K562 (cell line): ENCODE measurements at regions not wholly inside any gene's neighbourhood (a gene's known extent, or its start where the extent isn't known, plus 50 kb on each side); places are given as distances from the start of the nearest gene placed in this dataset.

Source experiments
- ATAC-seq: fragments of 200-7000 bp; cut with Tn5 transposase; 3 replicates; pipeline ENCODE4 v1.9.1; 2020; ENCODE audit warnings: moderate library complexity
- BruUV-seq: library from RNA; stranded (reverse); fragments of 400-500 nt; replicated peaks from 2 replicates; lab custom pipeline; 2021; lab: Mats Ljungman, UMichigan
- CTCF ChIA-PET: fragments of 300-600 bp; formaldehyde crosslinking; extraction: SDS; loops from one replicate; lab custom pipeline; 2021; ENCODE audit warnings: low intra/inter-chr PET ratio; lab: Yijun Ruan, JAX
- POLR2A ChIA-PET: fragments of 300-600, 350-650 bp; sonication (Branson Sonifier 250); formaldehyde crosslinking; extraction: SDS; loops from one replicate; lab custom pipeline; 2021; ENCODE audit warnings: antibody characterized with exemption, inconsistent platforms; lab: Yijun Ruan, JAX
- DNase-seq, 4 experiments: peaks; one replicate each; pipeline versions ENCODE4 v3.0.0 to v3.0.0-alpha.2; 2011 to 2018; ENCODE audit warnings: low spot score in 3 of 4, mixed read lengths in 3 of 4; ENCODE audit errors: extremely low read depth in 1 of 4
- FAIRE-seq: peaks from 2 replicates; lab custom pipeline; 2011; peaks lifted over from hg19 to GRCh38; lab: Jason Lieb, UNC
- H2AFZ ChIP-seq: 2 replicates; pipeline ENCODE4 v1.6.0; 2011; ENCODE audit warnings: low read depth, low read length, control low read depth, inconsistent platforms
- H3K27ac ChIP-seq: fragments of 200-600 bp; 3 replicates; pipeline ENCODE4 v1.8.0; 2011; ENCODE audit warnings: low read depth, mild to moderate bottlenecking, control low read depth, inconsistent platforms, low read length, moderate library complexity, mixed read lengths; ENCODE audit errors: extremely low read depth
- H3K27me3 ChIP-seq, 2 experiments: fragments of 300-600 bp in 1 of 2; 2 replicates in 1 of 2; 3 replicates in 1 of 2; pipeline versions ENCODE4 v1.6.0 to v1.8.0; 2011; ENCODE audit warnings: inconsistent platforms in 2 of 2, low read length in 2 of 2, mild to moderate bottlenecking in 1 of 2, mixed read lengths in 1 of 2, moderate library complexity in 1 of 2; ENCODE audit not compliant: control insufficient read depth in 2 of 2, insufficient read depth in 2 of 2
- H3K36me3 ChIP-seq: fragments of 300-600 bp; 3 replicates; pipeline ENCODE4 v1.8.0; 2011; ENCODE audit warnings: mild to moderate bottlenecking, low read length, inconsistent platforms; ENCODE audit not compliant: control insufficient read depth, insufficient read depth
- H3K4me1 ChIP-seq, 2 experiments: fragments of 200-600 bp in 1 of 2; replicated peaks in 1 of 2; 2 replicates in 1 of 2; 3 replicates in 1 of 2; pipeline versions ENCODE4 v1.5.1 to v1.8.0; 2011; ENCODE audit warnings: inconsistent platforms in 2 of 2, low read length in 2 of 2, mild to moderate bottlenecking in 1 of 2, mixed read lengths in 1 of 2, moderate library complexity in 1 of 2; ENCODE audit not compliant: control insufficient read depth in 2 of 2, insufficient read depth in 2 of 2
- H3K4me2 ChIP-seq: 2 replicates; pipeline ENCODE4 v1.6.1; 2011; ENCODE audit warnings: low read length, control low read depth, inconsistent platforms, mixed read lengths; ENCODE audit not compliant: insufficient read depth
- H3K4me3 ChIP-seq: fragments of 200-600 bp; sonication (generic), shearing (Covaris generic); 2 replicates; pipeline ENCODE4 v1.5.1; 2016; ENCODE audit warnings: control low read depth, inconsistent platforms
- H3K79me2 ChIP-seq: fragments of 200-600 bp; 3 replicates; pipeline ENCODE4 v1.8.0; 2011; ENCODE audit warnings: low read length, inconsistent platforms; ENCODE audit not compliant: control insufficient read depth, insufficient read depth
- H3K9ac ChIP-seq, 2 experiments: 2 replicates each; pipeline versions ENCODE4 v1.6.0 to v1.6.1; 2011; ENCODE audit warnings: low read depth in 2 of 2, low read length in 2 of 2, control low read depth in 1 of 2, inconsistent platforms in 1 of 2, mild to moderate bottlenecking in 1 of 2, mixed read lengths in 1 of 2; ENCODE audit not compliant: insufficient read depth in 1 of 2
- H3K9me1 ChIP-seq: one replicate; pipeline ENCODE4 v1.6.0; 2011; ENCODE audit warnings: inconsistent platforms, mild to moderate bottlenecking, low read length, moderate library complexity; ENCODE audit not compliant: control insufficient read depth, insufficient read depth
- H3K9me3 ChIP-seq: replicated peaks from 2 replicates; pipeline ENCODE4 v1.5.1; 2011; ENCODE audit warnings: low read depth, low read length, inconsistent platforms; ENCODE audit not compliant: control insufficient read depth, insufficient read depth
- H4K20me1 ChIP-seq: replicated peaks from 2 replicates; pipeline ENCODE4 v1.6.1; 2011; ENCODE audit warnings: low read length, inconsistent platforms, mixed read lengths; ENCODE audit not compliant: control insufficient read depth, insufficient read depth
- BDP1 ChIP-seq: IDR thresholded peaks from 3 replicates; pipeline ENCODE4 v1.6.1; 2011; ENCODE audit not compliant: insufficient read length, insufficient read depth
- BHLHE40 ChIP-seq: IDR thresholded peaks from 2 replicates; pipeline ENCODE4 v1.6.1; 2011; ENCODE audit warnings: low read length, improper control_type of control experiment
- HEY1 ChIP-seq: fragments of 250-450 bp; sonication (Bioruptor Pico); IDR thresholded peaks from 2 replicates; pipeline ENCODE4 v1.5.0; 2020; ENCODE audit warnings: mild to moderate bottlenecking, moderate library complexity, borderline replicate concordance
- IRF2 ChIP-seq: sonication (generic); formaldehyde crosslinking; IDR thresholded peaks from 2 replicates; pipeline ENCODE4 v1.8.1; 2022; ENCODE audit warnings: mild to moderate bottlenecking, missing genetic modification reagents
- KLF10 ChIP-seq: fragments of 250-450 bp; sonication (Bioruptor Pico); IDR thresholded peaks from 2 replicates; pipeline ENCODE4 v1.6.1; 2021; ENCODE audit warnings: matching md5 sums
- MED1 ChIP-seq: sonication (generic); formaldehyde crosslinking; IDR thresholded peaks from 2 replicates; pipeline ENCODE4 v1.8.1; 2023; ENCODE audit warnings: missing genetic modification reagents, borderline replicate concordance
- RBM34 ChIP-seq: fragments of 200-400 bp; formaldehyde crosslinking; IDR thresholded peaks from 2 replicates; pipeline ENCODE4 v1.6.1; 2018; ENCODE audit warnings: low read length, borderline replicate concordance; ENCODE audit not compliant: insufficient read depth
- RFX7 ChIP-seq: fragments of 250-450 bp; sonication (Bioruptor Pico); IDR thresholded peaks from 2 replicates; pipeline ENCODE4 v1.5.1; 2021; ENCODE audit warnings: mild to moderate bottlenecking
- SNIP1 ChIP-seq: fragments of 450-650 bp; IDR thresholded peaks from 2 replicates; pipeline ENCODE4 v1.7.1; 2017; ENCODE audit warnings: low read depth, mild to moderate bottlenecking
- SRSF7 ChIP-seq: fragments of 200-400 bp; formaldehyde crosslinking; optimal IDR thresholded peaks from 2 replicates; pipeline ENCODE3; 2017; ENCODE audit warnings: mild to moderate bottlenecking, low read depth, low read length
- ZBTB1 ChIP-seq: sonication (generic); formaldehyde crosslinking; IDR thresholded peaks from 2 replicates; pipeline ENCODE4 v1.8.1; 2023; ENCODE audit warnings: missing genetic modification reagents, low read depth, mild to moderate bottlenecking, borderline replicate concordance
- ZFPM2 ChIP-seq: fragments of 250-450 bp; sonication (Bioruptor Pico); IDR thresholded peaks from 2 replicates; pipeline ENCODE4 v1.5.1; 2022; ENCODE audit warnings: mild to moderate bottlenecking
- ZNF707 ChIP-seq: fragments of 250-450 bp; sonication (Bioruptor Pico); conservative IDR thresholded peaks from 2 replicates; pipeline ENCODE4 v1.8.0; 2022; ENCODE audit warnings: inconsistent platforms, mild to moderate bottlenecking, moderate library complexity
- WGBS: fragments of 100-300 bp; shearing (Covaris generic); methylation state at CpG from one replicate; pipeline ENCODE4 v1.1.6; 2016; ENCODE audit warnings: low coverage, mixed read lengths; ENCODE audit not compliant: insufficient coverage; ENCODE audit errors: missing lambda C conversion rate; 5-methylcytosine and 5-hydroxymethylcytosine counted together
- in situ Hi-C: fragments of 300-500 bp; cut with MboI; formaldehyde crosslinking; loops from 4 replicates; pipeline ENCODE4 v1.15.0; 2018; ENCODE audit warnings: inconsistent platforms, mixed read lengths
- intact Hi-C: fragments of 100-400 bp; cut with micrococcal nuclease; formaldehyde crosslinking; loops from 2 replicates; pipeline ENCODE4 v1.14.2; 2022
- TF ChIP-seq, protein P1 (sequence below): fragments of 250-450 bp; sonication (Bioruptor Pico); IDR thresholded peaks from 2 replicates; pipeline ENCODE4 v1.8.0; 2021; ENCODE audit warnings: moderate library complexity, mild to moderate bottlenecking, inconsistent platforms
- TF ChIP-seq, protein P2 (sequence below): fragments of 450-650 bp; IDR thresholded peaks from 2 replicates; pipeline ENCODE4 v1.6.1; 2016; ENCODE audit warnings: antibody characterized with exemption
- TF ChIP-seq, protein P3 (sequence below): fragments of 250-450 bp; sonication (Bioruptor Pico); IDR thresholded peaks from 2 replicates; pipeline ENCODE4 v1.5.0; 2021; ENCODE audit warnings: mild to moderate bottlenecking, moderate library complexity
- TF ChIP-seq, protein P4 (sequence below): fragments of 450-650 bp; formaldehyde crosslinking; IDR thresholded peaks from 2 replicates; pipeline ENCODE4 v1.4.0; 2020; ENCODE audit warnings: mild to moderate bottlenecking, moderate library complexity
- TF ChIP-seq, protein P5 (sequence below): sonication (generic); formaldehyde crosslinking; IDR thresholded peaks from 2 replicates; pipeline ENCODE4 v1.8.1; 2022; ENCODE audit warnings: missing genetic modification reagents

DNA sequence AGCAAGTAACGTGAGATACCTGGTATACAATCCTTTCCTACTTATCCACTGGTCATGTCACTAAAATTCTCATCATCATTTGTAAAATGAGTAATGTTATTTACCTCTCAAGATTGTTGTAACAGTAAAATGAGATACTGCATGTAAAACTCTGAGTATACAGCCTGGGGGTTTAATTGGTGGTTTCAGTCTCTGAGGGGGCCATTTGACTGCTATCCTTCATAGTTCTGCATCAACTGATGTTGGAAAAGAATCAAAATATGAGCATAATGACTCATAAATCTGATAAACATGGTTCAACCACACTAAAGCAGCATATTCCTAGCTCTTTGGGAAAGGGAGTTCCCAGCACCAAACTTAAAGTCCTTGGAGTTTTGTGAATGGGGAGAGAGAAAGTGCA lies 181.0 kb upstream of the GHR start:
- Histone ChIP-seq H3K4me2 (no peak overlapping the region), H2AFZ (no peak overlapping the region), H3K36me3 (no peaks in the 10 kb centered on the region), H3K27me3 (no peaks in the 10 kb centered on the region), H3K9ac (no peak overlapping the region), H3K9me1 (no peaks in the 10 kb centered on the region), H3K4me3 (no peak overlapping the region), H3K27ac (no peak overlapping the region), H3K79me2 (no peaks in the 10 kb centered on the region), H4K20me1 (no peaks in the 10 kb centered on the region), H3K9me3 (no peaks in the 10 kb centered on the region), H3K4me1 (no peaks in the 10 kb centered on the region)
- no TSS peak for BruUV-seq
- intact Hi-C loops: no loop called here
- in situ Hi-C loops: no loop called here
- FAIRE-seq (no peak), ATAC-seq (no peak), DNase-seq (no peak)
- POLR2A ChIA-PET: no interaction called here
- CTCF ChIA-PET: no interaction called here
- 0% methylated on average over 1 of the region's 1 CpG for WGBS
- TF ChIP-seq, protein P1, sequence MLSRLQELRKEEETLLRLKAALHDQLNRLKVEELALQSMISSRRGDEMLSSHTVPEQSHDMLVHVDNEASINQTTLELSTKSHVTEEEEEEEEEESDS (CRISPR knock-in tag): no peak
- no peak for TF ChIP-seq SNIP1
- TF ChIP-seq HEY1 (CRISPR knock-in tag): no peak
- TF ChIP-seq RBM34: no peak
- no peak for TF ChIP-seq KLF10
- TF ChIP-seq ZFPM2: no peak
- TF ChIP-seq, protein P2, sequence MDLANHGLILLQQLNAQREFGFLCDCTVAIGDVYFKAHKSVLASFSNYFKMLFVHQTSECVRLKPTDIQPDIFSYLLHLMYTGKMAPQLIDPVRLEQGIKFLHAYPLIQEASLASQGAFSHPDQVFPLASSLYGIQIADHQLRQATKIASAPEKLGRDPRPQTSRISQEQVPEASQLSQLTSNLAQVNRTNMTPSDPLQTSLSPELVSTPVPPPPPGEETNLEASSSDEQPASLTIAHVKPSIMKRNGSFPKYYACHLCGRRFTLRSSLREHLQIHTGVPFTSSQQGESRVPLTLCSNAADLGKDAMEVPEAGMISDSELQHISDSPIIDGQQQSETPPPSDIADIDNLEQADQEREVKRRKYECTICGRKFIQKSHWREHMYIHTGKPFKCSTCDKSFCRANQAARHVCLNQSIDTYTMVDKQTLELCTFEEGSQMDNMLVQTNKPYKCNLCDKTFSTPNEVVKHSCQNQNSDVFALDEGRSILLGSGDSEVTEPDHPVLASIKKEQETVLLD: no peak
- TF ChIP-seq, protein P3, sequence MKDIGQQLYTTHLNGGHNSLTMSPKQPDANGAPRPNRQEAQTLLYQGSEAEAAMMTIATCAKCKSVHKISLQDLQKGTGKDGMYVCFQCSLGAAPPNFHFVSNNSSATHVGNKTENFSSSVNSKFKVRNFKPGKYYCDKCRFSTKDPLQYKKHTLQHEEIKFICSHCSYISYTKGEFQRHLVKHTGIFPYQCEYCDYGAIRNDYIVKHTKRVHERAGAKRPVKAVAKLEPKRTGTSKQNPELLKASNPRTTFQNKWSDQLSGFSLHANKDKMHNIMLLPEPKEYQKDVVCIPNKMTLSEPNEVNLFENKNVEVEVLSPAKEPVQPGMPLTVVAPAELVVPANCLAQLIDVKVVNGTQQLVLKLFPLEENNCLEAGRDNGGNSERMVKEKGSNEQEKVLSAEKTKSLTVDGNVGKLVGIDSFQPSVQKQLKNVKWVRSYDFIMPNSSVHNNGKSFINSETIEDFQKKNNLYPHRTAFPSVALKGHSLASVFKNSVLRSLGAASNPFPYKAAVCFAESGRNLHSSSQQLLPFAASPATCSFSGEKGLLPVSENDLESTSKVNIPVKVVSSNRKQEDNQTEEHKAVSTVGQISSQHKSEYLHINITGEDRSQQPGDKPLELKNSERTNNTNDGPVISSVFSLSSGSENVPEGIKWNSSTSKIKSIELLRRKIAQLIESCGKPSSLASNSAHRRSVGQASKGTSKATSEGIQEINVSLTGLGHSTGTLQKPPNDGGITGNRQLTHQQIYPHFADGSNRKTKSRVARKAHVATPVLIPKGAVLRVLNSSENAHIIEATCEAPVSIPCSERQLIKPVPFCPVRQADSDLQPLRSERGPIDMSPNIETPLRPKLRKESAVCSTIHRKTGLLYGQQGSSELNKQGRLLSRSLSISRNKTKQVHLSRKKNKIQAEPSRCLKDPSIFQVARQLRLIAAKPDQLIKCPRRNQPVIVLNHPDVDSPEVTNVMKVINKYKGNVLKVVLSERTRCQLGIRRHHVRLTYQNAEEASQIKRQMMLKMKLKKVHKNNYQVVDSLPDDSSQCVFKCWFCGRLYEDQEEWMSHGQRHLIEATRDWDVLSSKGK (CRISPR knock-in tag): no peak
- TF ChIP-seq MED1 (CRISPR knock-in tag): no peak
- no peak for TF ChIP-seq RFX7 (CRISPR knock-in tag)
- TF ChIP-seq, protein P4, sequence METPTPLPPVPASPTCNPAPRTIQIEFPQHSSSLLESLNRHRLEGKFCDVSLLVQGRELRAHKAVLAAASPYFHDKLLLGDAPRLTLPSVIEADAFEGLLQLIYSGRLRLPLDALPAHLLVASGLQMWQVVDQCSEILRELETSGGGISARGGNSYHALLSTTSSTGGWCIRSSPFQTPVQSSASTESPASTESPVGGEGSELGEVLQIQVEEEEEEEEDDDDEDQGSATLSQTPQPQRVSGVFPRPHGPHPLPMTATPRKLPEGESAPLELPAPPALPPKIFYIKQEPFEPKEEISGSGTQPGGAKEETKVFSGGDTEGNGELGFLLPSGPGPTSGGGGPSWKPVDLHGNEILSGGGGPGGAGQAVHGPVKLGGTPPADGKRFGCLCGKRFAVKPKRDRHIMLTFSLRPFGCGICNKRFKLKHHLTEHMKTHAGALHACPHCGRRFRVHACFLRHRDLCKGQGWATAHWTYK (CRISPR knock-in tag): no peak
- TF ChIP-seq, protein P5, sequence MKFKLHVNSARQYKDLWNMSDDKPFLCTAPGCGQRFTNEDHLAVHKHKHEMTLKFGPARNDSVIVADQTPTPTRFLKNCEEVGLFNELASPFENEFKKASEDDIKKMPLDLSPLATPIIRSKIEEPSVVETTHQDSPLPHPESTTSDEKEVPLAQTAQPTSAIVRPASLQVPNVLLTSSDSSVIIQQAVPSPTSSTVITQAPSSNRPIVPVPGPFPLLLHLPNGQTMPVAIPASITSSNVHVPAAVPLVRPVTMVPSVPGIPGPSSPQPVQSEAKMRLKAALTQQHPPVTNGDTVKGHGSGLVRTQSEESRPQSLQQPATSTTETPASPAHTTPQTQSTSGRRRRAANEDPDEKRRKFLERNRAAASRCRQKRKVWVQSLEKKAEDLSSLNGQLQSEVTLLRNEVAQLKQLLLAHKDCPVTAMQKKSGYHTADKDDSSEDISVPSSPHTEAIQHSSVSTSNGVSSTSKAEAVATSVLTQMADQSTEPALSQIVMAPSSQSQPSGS (CRISPR knock-in tag): no peak
- no peak for TF ChIP-seq ZNF707 (CRISPR knock-in tag)
- TF ChIP-seq ZBTB1 (CRISPR knock-in tag): no peak
- no peak for TF ChIP-seq IRF2 (CRISPR knock-in tag)
- TF ChIP-seq BHLHE40: no peak
- TF ChIP-seq SRSF7: no peak
- TF ChIP-seq BDP1: no peak
